Transverse colon (tissue), 4 donors: ENCODE measurements at regions not wholly inside any gene's neighbourhood (a gene's known extent, or its start where the extent isn't known, plus 50 kb on each side); places are given as distances from the start of the nearest gene placed in this dataset.

Experiments
- DNase-seq: peaks from one replicate; pipeline ENCODE4 v3.0.0-alpha.2; 2019
- H3K27ac ChIP-seq, 4 donors: fragments of 200-600 bp; sonication (generic); 2 replicates each; pipeline ENCODE4 v1.5.1; 2016 to 2018; ENCODE audit warnings: inconsistent platforms in 4 of 4
- H3K27me3 ChIP-seq: fragments of 200-600 bp; sonication (generic); 2 replicates; pipeline ENCODE4 v1.5.1; 2017; ENCODE audit warnings: inconsistent platforms
- H3K36me3 ChIP-seq, 4 donors: fragments of 200-600 bp; sonication (generic); 2 replicates each; pipeline ENCODE4 v1.5.1; 2017 to 2019; ENCODE audit warnings: inconsistent platforms in 4 of 4
- H3K4me1 ChIP-seq, 4 donors: fragments of 200-600 bp; sonication (generic); 2 replicates each; pipeline ENCODE4 v1.5.1; 2017 to 2020; ENCODE audit warnings: inconsistent platforms in 4 of 4
- H3K4me3 ChIP-seq, 4 donors: fragments of 200-600 bp; sonication (generic); 1 replicate in 1 of 4; 2 replicates in 3 of 4; pipeline versions ENCODE4 v1.5.1 to v1.6.1; 2017 to 2019; ENCODE audit warnings: inconsistent platforms in 4 of 4
- H3K9me3 ChIP-seq, 2 donors: fragments of 200-600 bp; sonication (generic); 2 replicates each; pipeline ENCODE4 v1.5.1; 2017 to 2019; ENCODE audit warnings: inconsistent platforms in 2 of 2
- EP300 ChIP-seq: sonication (generic); formaldehyde crosslinking; IDR thresholded peaks from one replicate; pipeline ENCODE4 v1.6.1; 2017; ENCODE audit warnings: antibody characterized with exemption, low read depth
- POLR2A ChIP-seq: fragments of 450-650 bp; IDR thresholded peaks from one replicate; pipeline ENCODE4 v1.6.1; 2016; ENCODE audit warnings: antibody characterized with exemption, mild to moderate bottlenecking, moderate library complexity
- POLR2AphosphoS5 ChIP-seq, 3 donors: sonication (generic); formaldehyde crosslinking; IDR thresholded peaks; one replicate each; pipeline ENCODE4 v1.6.1; 2016; ENCODE audit warnings: antibody characterized with exemption in 3 of 3
- WGBS, 2 donors: methylation state at CpG; one replicate each; pipeline ENCODE4 v1.1.5; 2018; ENCODE audit warnings: low coverage in 1 of 2; 5-methylcytosine and 5-hydroxymethylcytosine counted together
- in situ Hi-C, 4 donors: fragments of 200-750 bp; cut with MboI; loops; one replicate each; pipeline versions ENCODE4 v1.15.0 to v1.15.1; 2017; ENCODE audit warnings: low sequenced_read_pairs in 3 of 4, low pct_ligation_motif_present in 1 of 4, low pct_unique_long_range_greater_than_20kb in 1 of 4
- intact Hi-C: fragments of 100-400 bp; cut with DNase I; formaldehyde crosslinking; loops from one replicate; pipeline ENCODE4 v1.15.1; 2023; ENCODE audit warnings: low total_unique reads
- TF ChIP-seq, protein P1 (sequence below), 5 experiments: fragments of 200-600 bp in 3 of 5; fragments of 450-650 bp in 2 of 5; sonication (generic) in 3 of 5; IDR thresholded peaks; 1 replicate in 2 of 5; 2 replicates in 3 of 5; pipeline ENCODE4 v1.5.1; 2016 to 2017; ENCODE audit warnings: antibody characterized with exemption in 5 of 5, inconsistent platforms in 3 of 5, mild to moderate bottlenecking in 2 of 5, moderate library complexity in 1 of 5

DNA sequence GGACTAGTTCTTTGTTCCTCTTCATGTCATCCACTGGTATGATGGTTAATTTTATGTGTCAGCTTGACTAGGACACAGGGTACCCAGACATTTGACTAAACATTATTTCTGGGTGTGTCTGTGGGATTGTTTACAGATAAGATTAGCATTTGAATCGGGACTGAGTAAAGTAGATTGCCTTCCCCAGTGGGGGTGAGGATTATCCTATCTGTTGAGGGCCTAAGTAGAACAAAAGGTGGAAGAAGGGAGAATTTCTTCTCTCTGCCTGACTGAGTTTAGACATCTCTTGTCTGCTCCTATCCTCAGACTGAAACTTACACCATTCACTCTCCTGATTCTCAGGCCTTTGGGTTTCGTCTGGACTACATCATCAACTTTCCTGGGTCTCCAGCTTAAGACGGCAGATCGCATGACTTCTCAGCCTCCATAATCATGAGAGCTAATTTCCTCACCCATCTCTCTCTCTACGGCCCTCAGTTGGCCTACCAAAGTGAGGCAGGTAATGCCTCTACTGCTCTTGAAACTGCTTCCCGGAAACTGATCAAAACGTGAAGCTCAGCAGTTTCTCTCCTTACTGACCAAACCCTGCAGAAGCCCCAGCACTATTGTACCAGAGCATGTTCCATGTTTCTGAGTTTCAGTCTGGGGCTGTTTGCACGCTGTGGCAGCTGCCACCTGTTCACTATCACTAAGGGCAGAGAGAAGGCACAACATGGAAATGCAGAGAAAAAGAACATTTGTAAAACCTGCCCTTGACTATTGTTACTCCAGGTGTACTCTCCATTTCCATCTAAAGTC, 95.4 kb downstream of the NXPE2 start:
- no peak for DNase-seq
- no peaks in the 10 kb centered on the region for H3K36me3 ChIP-seq
- intact Hi-C loops (no loop called here), in situ Hi-C loops (loop anchor here in 2 of 4 donors (10.0 to 25.0 kb wide), 2 partner anchors 429 to 436 kb away; no protein-coding TSS in a partner anchor)
- no peak overlapping the region for H3K4me3 ChIP-seq
- no peak overlapping the region for H3K27ac ChIP-seq
- no peaks in the 10 kb centered on the region for H3K9me3 ChIP-seq
- H3K4me1 ChIP-seq: no peaks in the 10 kb centered on the region
- H3K27me3 ChIP-seq: no peaks in the 10 kb centered on the region
- no peak for TF ChIP-seq POLR2AphosphoS5 (IDR thresholded peaks at IDR 0.05)
- TF ChIP-seq EP300: no peak
- TF ChIP-seq POLR2A: no peak
- TF ChIP-seq, protein P1, sequence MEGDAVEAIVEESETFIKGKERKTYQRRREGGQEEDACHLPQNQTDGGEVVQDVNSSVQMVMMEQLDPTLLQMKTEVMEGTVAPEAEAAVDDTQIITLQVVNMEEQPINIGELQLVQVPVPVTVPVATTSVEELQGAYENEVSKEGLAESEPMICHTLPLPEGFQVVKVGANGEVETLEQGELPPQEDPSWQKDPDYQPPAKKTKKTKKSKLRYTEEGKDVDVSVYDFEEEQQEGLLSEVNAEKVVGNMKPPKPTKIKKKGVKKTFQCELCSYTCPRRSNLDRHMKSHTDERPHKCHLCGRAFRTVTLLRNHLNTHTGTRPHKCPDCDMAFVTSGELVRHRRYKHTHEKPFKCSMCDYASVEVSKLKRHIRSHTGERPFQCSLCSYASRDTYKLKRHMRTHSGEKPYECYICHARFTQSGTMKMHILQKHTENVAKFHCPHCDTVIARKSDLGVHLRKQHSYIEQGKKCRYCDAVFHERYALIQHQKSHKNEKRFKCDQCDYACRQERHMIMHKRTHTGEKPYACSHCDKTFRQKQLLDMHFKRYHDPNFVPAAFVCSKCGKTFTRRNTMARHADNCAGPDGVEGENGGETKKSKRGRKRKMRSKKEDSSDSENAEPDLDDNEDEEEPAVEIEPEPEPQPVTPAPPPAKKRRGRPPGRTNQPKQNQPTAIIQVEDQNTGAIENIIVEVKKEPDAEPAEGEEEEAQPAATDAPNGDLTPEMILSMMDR (IDR thresholded peaks at IDR 0.05): no peak
- WGBS, 2 donors: 73 to 78% methylated on average over 8 of the region's 8 CpGs

DNA sequence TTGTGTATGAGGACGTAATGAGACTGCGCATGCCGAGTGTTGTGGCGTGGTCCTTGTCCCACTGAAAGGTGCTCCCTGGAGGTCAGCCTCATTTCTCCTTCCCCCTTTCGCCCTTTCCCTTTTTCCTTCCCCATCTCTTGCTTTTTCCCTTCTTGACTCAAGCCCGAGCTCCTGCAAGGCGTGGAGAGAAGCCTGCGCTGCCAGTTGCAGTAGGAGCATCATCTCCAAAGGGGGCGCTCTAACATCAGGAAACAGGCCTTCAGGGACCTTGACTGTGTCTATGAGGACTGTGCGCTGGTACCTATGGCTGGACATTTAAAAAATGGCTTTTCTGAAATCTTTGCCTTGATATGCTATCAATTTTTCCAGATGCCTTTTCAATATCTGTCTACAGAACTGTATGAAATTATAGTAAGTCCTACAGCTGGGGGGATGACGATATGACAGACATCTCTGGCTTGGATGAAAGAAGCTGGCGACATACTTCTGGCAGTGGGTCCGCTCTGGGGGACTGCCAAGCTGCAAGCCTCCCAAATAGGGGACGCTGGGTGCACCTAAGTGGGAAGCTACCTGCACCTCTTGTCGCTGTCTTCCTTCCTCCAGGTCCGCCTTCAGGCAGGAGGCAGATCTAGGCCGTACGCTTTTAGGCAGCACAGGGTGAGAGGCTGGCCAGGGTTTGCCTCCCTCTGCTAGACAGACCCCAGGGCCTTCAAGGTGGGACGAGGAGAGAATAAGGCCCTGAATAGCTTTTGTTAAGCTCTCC, 96.5 kb downstream of the NXPE2 start:
- Histone ChIP-seq H3K4me3 (no peak overlapping the region), H3K27ac (no peak overlapping the region), H3K9me3 (no peaks in the 10 kb centered on the region), H3K36me3 (no peaks in the 10 kb centered on the region), H3K27me3 (no peaks in the 10 kb centered on the region), H3K4me1 (no peaks in the 10 kb centered on the region)
- 49 to 61% methylated on average over 11 to 19 of the region's 19 CpGs for WGBS, 2 donors
- peak; percentile 58 for DNase-seq
- in situ Hi-C loops (loop anchor here in 2 of 4 donors (10.0 to 25.0 kb wide), 2 partner anchors 430 to 437 kb away; no protein-coding TSS in a partner anchor), intact Hi-C loops (no loop called here)
- TF ChIP-seq, protein P1 (IDR thresholded peaks at IDR 0.05): peak; percentile 39 to 60 (median 58)
- TF ChIP-seq POLR2AphosphoS5 (IDR thresholded peaks at IDR 0.05) (no peak), POLR2A (no peak), EP300 (no peak)

DNA sequence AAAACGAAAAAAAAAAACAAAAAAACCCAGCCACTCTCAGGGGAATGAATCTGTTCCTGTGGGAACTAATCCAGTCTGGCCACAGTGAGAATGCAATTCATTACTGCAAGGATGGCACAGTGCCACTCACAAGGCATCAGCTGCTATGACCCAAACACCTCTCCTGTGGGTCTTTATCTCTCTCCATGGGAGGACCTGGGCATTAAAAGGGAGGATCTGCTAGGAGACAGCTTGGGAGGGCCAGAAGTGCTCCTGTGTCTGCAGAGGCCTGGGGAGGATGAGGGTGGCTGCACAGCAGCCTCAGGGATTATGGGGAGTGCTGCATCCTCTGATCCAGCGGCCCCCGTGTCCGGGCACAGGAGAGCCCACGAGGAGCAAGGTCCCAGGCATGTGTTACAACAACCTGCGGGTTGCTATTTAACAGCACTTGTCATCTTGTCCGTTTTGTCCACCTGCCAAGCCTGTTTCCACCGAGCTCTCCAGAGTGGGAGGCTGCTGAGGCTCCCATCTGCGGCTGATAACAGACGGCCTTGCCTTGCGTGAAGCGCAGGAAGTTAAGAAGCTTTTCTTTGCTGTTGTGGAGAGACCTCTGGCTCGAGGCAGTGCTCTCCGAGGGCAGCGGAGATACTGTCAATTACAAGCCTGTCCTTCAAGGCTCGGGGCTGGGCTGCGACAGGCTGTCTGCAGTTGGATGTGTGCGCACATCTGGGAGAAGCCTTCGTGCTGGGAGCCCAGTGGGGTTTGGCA, 97.7 kb downstream of the NXPE2 start:
- no peak overlapping the region for H3K27ac ChIP-seq
- H3K4me3 ChIP-seq: no peak overlapping the region
- in situ Hi-C loops: loop anchor here in 1 of 4 donors (10.0 kb wide), 1 partner anchor 431 kb away; no protein-coding TSS in a partner anchor
- intact Hi-C loops: no loop called here
- H3K27me3 ChIP-seq: no peaks in the 10 kb centered on the region
- no peaks in the 10 kb centered on the region for H3K9me3 ChIP-seq
- 43 to 79% methylated on average over 1 to 19 of the region's 19 CpGs for WGBS, 2 donors
- no peaks in the 10 kb centered on the region for H3K36me3 ChIP-seq
- TF ChIP-seq EP300 (no peak), POLR2AphosphoS5 (IDR thresholded peaks at IDR 0.05) (no peak), POLR2A (no peak)
- TF ChIP-seq, protein P1 (IDR thresholded peaks at IDR 0.05): no peak
- H3K4me1 ChIP-seq: no peaks in the 10 kb centered on the region
- DNase-seq: no peak
